Spinal cord (tissue), 9 donors: ENCODE measurements at regions not wholly inside any gene's neighbourhood (a gene's known extent, or its start where the extent isn't known, plus 50 kb on each side); places are given as distances from the start of the nearest gene placed in this dataset.
"Not testable (repeated sequence)": the region's sequence is repeated elsewhere in the genome, so short reads cannot be mapped to it uniquely, and the experiment has no call there.

ENCODE experiments used
- DNase-seq, 6 donors: peaks; one replicate each; pipeline versions ENCODE4 v3.0.0 to v3.0.0-alpha.2; 2013 to 2015; ENCODE audit warnings: low spot score in 6 of 6, low read depth in 4 of 6
- H3K27ac ChIP-seq: one replicate; pipeline ENCODE4 v1.5.1; 2013; ENCODE audit warnings: low read depth, low read length, control low read depth
- H3K27me3 ChIP-seq: one replicate; pipeline ENCODE4 v1.6.1; 2013; ENCODE audit warnings: low read length; ENCODE audit not compliant: control insufficient read depth, insufficient read depth
- H3K36me3 ChIP-seq: one replicate; pipeline ENCODE4 v1.6.1; 2013; ENCODE audit warnings: low read length; ENCODE audit not compliant: control insufficient read depth, insufficient read depth
- H3K4me1 ChIP-seq: one replicate; pipeline ENCODE4 v1.6.1; 2013; ENCODE audit warnings: low read length; ENCODE audit not compliant: control insufficient read depth, insufficient read depth
- H3K4me3 ChIP-seq: one replicate; pipeline ENCODE4 v1.5.1; 2013; ENCODE audit warnings: low read depth, low read length, control low read depth
- H3K9me3 ChIP-seq: one replicate; pipeline ENCODE4 v1.6.1; 2013; ENCODE audit warnings: low read length; ENCODE audit not compliant: control insufficient read depth, insufficient read depth
- WGBS: methylation state at CpG from one replicate; pipeline ENCODE4 v1.1.5; 2013; ENCODE audit warnings: missing lambda C conversion rate; ENCODE audit not compliant: insufficient coverage; 5-methylcytosine and 5-hydroxymethylcytosine counted together
- donor health status: healthy.

GRCh38 chr12:92062539-92063493 lies 82.8 kb downstream of the BTG1 start:
- no peak overlapping the region for H3K4me3 ChIP-seq
- no peaks in the 10 kb centered on the region for H3K36me3 ChIP-seq
- H3K4me1 ChIP-seq, result no peaks in the 10 kb centered on the region
- no peak overlapping the region for H3K27ac ChIP-seq
- no peak for DNase-seq
- H3K9me3 ChIP-seq, result no peaks in the 10 kb centered on the region
- H3K27me3 ChIP-seq, result no peaks in the 10 kb centered on the region
- WGBS, result no CpG with 5 or more reads among the region's 6 CpGs

DNA sequence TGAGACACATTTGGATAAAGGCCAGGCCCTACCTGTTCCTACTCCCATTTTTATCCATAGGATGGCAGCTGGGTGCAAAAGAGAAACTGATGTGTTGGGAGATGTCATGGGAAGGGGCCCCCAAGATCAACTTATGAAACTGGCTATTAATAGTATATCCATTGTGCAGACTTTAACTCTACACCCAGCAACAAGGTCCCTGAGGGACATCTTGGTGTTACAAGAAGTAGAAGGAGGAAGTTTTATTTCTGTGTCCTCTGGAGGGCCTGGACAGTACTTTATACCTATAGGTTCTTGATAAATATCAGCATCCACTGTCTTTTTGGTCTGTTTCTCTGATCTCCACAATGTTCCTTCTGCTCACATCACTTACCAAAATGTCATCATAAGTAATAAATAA lies 84.6 kb downstream of the BTG1 start:
- Histone ChIP-seq H3K4me3 (no peak overlapping the region), H3K4me1 (no peaks in the 10 kb centered on the region), H3K27me3 (no peaks in the 10 kb centered on the region), H3K36me3 (no peaks in the 10 kb centered on the region), H3K27ac (no peak overlapping the region), H3K9me3 (no peaks in the 10 kb centered on the region)
- DNase-seq, result no peak

DNA sequence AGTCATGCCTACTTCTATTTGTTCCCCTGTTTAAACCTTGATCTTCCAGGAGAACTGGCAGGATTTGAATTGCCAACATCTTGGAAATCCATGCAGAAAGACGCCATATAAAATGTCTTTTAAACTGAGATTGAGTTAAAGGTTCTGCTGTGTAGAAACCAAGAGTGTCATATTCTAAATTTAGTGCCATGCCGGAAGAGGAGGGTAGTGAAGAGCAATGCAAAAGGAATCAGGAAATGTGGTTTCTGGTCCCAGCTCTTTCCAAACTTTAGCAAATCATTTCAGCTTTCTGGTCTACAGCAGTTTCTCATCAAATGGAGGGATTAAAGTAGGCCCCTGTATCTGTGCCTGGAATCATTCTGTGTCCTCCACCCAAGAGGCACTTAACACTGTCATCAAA lies 85.7 kb downstream of the BTG1 start:
- no peak overlapping the region for H3K4me3 ChIP-seq
- WGBS, result 100% methylated on average over 1 of the region's 2 CpGs

DNA sequence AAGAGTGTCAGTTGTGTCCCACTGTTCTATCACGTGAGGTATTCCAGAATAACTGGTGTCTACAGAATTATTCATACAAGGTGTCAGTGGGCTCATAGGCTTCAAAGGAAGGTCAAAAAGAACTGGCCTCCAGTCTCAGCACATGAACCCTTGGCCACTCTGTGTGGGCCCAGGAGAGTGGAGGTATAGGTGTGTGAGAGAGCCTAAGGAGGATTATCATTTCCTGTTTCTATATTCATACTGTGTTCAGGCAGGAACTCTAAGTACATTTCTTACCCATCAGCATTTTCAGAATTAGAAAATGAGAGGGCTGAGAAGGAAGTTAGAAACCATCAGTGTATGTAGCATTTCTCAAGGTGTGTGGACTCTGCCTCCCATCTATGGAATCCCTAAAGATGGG lies 87.0 kb downstream of the BTG1 start:
- no peak for DNase-seq
- WGBS, result 75% methylated on average over 1 of the region's 1 CpG

More for the DNA sequence above, 85.7 kb downstream of the BTG1 start:
- H3K27me3 ChIP-seq, result no peaks in the 10 kb centered on the region
- no peaks in the 10 kb centered on the region for H3K9me3 ChIP-seq
- H3K27ac ChIP-seq, result no peak overlapping the region
- DNase-seq, result no peak
- H3K36me3 ChIP-seq, result no peaks in the 10 kb centered on the region
- no peaks in the 10 kb centered on the region for H3K4me1 ChIP-seq

GRCh38 chr12:92056756-92057155 lies 88.9 kb downstream of the BTG1 start:
- H3K27me3 ChIP-seq, H3K4me1 ChIP-seq, DNase-seq, H3K4me3 ChIP-seq, H3K36me3 ChIP-seq, H3K27ac ChIP-seq, H3K9me3 ChIP-seq: not testable (repeated sequence)
- no CpG with 5 or more reads among the region's 1 CpG for WGBS

More for the DNA sequence above, 87.0 kb downstream of the BTG1 start:
- Histone ChIP-seq H3K27me3 (no peaks in the 10 kb centered on the region), H3K4me3 (no peak overlapping the region), H3K36me3 (no peaks in the 10 kb centered on the region), H3K9me3 (no peaks in the 10 kb centered on the region), H3K27ac (no peak overlapping the region), H3K4me1 (no peaks in the 10 kb centered on the region)

DNA sequence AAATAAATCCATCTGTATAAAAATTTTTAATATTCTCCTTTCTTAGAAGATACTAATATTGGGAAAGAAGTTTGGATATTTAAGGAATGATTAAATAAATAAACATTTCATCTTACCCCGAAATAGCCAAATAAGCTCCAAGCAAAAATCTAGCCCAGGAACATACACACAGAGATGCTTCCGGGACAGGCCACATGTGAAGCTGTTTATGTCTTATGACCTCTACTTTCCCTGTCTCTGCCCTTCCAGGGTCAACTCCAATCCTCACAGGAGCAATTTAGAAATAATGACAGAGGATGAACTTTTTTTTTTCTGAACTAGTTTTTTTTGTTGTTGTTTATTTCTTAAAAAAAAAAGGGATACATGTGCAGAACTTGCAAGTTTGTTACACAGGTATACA lies 89.4 kb downstream of the BTG1 start:
- Histone ChIP-seq H3K36me3 (no peaks in the 10 kb centered on the region), H3K27me3 (no peaks in the 10 kb centered on the region), H3K27ac (no peak overlapping the region), H3K4me3 (no peak overlapping the region), H3K4me1 (no peaks in the 10 kb centered on the region), H3K9me3 (no peaks in the 10 kb centered on the region)
- WGBS, result no CpG with 5 or more reads among the region's 2 CpGs
- no peak for DNase-seq

DNA sequence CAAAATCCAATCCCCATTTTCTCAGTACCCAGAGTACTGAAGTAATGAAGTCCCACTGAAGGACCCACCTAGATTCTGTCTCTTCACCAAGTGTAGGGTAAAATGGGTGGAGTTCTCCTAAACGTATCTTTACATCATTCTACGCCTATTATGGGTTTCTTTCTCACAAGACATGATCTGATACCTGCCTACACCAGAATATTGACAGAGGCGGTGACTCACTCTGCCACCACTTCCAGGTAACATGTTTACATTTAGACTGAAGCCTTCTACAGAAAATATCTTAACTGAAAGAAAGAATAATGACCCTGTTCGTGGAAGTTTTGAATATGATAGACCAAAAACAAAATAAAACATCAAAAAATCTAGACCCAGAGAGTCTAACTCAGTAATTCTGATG lies 89.8 kb downstream of the BTG1 start:
- Histone ChIP-seq H3K4me1 (no peaks in the 10 kb centered on the region), H3K4me3 (no peak overlapping the region), H3K27ac (no peak overlapping the region), H3K9me3 (no peaks in the 10 kb centered on the region), H3K27me3 (no peaks in the 10 kb centered on the region), H3K36me3 (no peaks in the 10 kb centered on the region)
- DNase-seq, result no peak
- WGBS, result 100% methylated on average over 1 of the region's 4 CpGs

GRCh38 chr12:92051441-92051840 lies 94.2 kb downstream of the BTG1 start:
- H3K4me3 ChIP-seq, result no peak overlapping the region
- no peaks in the 10 kb centered on the region for H3K27me3 ChIP-seq
- no peaks in the 10 kb centered on the region for H3K36me3 ChIP-seq
- H3K9me3 ChIP-seq, result no peaks in the 10 kb centered on the region
- 80% methylated on average over 1 of the region's 2 CpGs for WGBS
- DNase-seq, result no peak
- no peak overlapping the region for H3K27ac ChIP-seq
- no peaks in the 10 kb centered on the region for H3K4me1 ChIP-seq

DNA sequence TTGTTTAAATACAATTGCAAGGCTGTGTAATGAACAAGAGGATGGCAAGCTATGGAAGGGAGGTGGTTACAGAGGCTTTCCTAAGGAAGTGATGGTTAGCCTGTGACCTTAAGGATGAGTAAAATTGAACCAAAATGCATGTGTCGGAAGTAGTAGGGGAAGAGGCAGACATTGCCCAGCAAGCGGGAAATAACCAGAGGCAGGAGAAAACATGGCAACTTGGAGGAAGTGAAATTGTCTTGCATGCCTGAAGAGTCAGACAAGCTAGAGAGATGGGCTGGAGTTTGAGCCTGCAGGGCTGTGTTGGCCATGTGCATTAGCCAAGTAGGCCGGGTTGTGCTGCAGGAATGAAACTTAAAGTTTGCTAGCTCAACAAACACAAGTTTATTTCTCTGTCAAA lies 96.2 kb downstream of the BTG1 start:
- no peak overlapping the region for H3K27ac ChIP-seq
- no peaks in the 10 kb centered on the region for H3K27me3 ChIP-seq
- WGBS, result 91% methylated on average over 2 of the region's 3 CpGs
- H3K4me3 ChIP-seq, result no peak overlapping the region
- no peaks in the 10 kb centered on the region for H3K36me3 ChIP-seq
- H3K4me1 ChIP-seq, result no peaks in the 10 kb centered on the region
- no peak for DNase-seq
- H3K9me3 ChIP-seq, result no peaks in the 10 kb centered on the region

GRCh38 chr12:92047393-92047826 lies 98.2 kb downstream of the BTG1 start:
- Histone ChIP-seq H3K27ac (no peak overlapping the region), H3K4me3 (no peak overlapping the region), H3K27me3 (no peaks in the 10 kb centered on the region), H3K9me3 (no peaks in the 10 kb centered on the region), H3K4me1 (no peaks in the 10 kb centered on the region), H3K36me3 (no peaks in the 10 kb centered on the region)
- no CpG with 5 or more reads among the region's 2 CpGs for WGBS
- DNase-seq, result no peak
